ENCODE measurements at regions not wholly inside any gene's neighbourhood (a gene's known extent, or its start where the extent isn't known, plus 50 kb on each side); places are given as distances from the start of the nearest gene placed in this dataset.

- DNase-seq, result no peak
- Histone ChIP-seq H3K9me3 (ENCODE audit: low read length) (peaks cover 10% of the 10 kb centered on the region), H3K4me3 (ENCODE audit: low read length) (no peak overlapping the region), H4K20me1 (ENCODE audit: insufficient read depth, low read depth, low read length) (no peaks in the 10 kb centered on the region), H3K79me2 (ENCODE audit: low read length) (no peaks in the 10 kb centered on the region), H3K9ac (ENCODE audit: low read length) (no peak overlapping the region), H3K27me3 (ENCODE audit: low read length) (no peaks in the 10 kb centered on the region), H3K4me2 (ENCODE audit: low read depth, low read length, poor library complexity, severe bottlenecking) (no peak overlapping the region), H3K9me2 (replicated peaks; ENCODE audit: insufficient read depth, low read length) (no peaks in the 10 kb centered on the region), H3K36me3 (ENCODE audit: insufficient read depth, low read length) (no peaks in the 10 kb centered on the region), H2AFZ (ENCODE audit: low read length) (no peak overlapping the region), H3K27ac (ENCODE audit: low read length) (no peak overlapping the region), H3K4me1 (ENCODE audit: low read length) (no peaks in the 10 kb centered on the region)
Measured at GRCh38 chr18:39421276-39421675, 1855.7 kb upstream of the CELF4 start.

GRCh38 chr18:39419315-39419714 lies 1853.7 kb upstream of the CELF4 start:
- H4K20me1 ChIP-seq (ENCODE audit: insufficient read depth, low read depth, low read length), result no peaks in the 10 kb centered on the region
- H3K9me2 ChIP-seq (replicated peaks; ENCODE audit: insufficient read depth, low read length), result no peaks in the 10 kb centered on the region
- H3K4me3 ChIP-seq (ENCODE audit: low read length), result no peak overlapping the region
- H2AFZ ChIP-seq (ENCODE audit: low read length), result no peak overlapping the region
- H3K9ac ChIP-seq (ENCODE audit: low read length), result no peak overlapping the region
- H3K4me1 ChIP-seq (ENCODE audit: low read length), result no peaks in the 10 kb centered on the region
- peaks cover 12% of the 10 kb centered on the region for H3K9me3 ChIP-seq (ENCODE audit: low read length)
- no peak overlapping the region for H3K27ac ChIP-seq (ENCODE audit: low read length)
- no peak for DNase-seq
- no peaks in the 10 kb centered on the region for H3K79me2 ChIP-seq (ENCODE audit: low read length)
- no peak overlapping the region for H3K4me2 ChIP-seq (ENCODE audit: low read depth, low read length, poor library complexity, severe bottlenecking)
- H3K36me3 ChIP-seq (ENCODE audit: insufficient read depth, low read length), result no peaks in the 10 kb centered on the region
- no peaks in the 10 kb centered on the region for H3K27me3 ChIP-seq (ENCODE audit: low read length)

- Histone ChIP-seq H3K4me2 (ENCODE audit: low read depth, low read length, poor library complexity, severe bottlenecking) (no peak overlapping the region), H3K9me3 (ENCODE audit: low read length) (peaks cover 21% of the 10 kb centered on the region; the same call in 1 of the 2 replicates), H3K79me2 (ENCODE audit: low read length) (no peaks in the 10 kb centered on the region), H3K4me1 (ENCODE audit: low read length) (no peaks in the 10 kb centered on the region), H3K27ac (ENCODE audit: low read length) (no peak overlapping the region), H3K27me3 (ENCODE audit: low read length) (no peaks in the 10 kb centered on the region), H4K20me1 (ENCODE audit: insufficient read depth, low read depth, low read length) (no peaks in the 10 kb centered on the region), H2AFZ (ENCODE audit: low read length) (no peak overlapping the region), H3K36me3 (ENCODE audit: insufficient read depth, low read length) (no peaks in the 10 kb centered on the region), H3K4me3 (ENCODE audit: low read length) (no peak overlapping the region), H3K9ac (ENCODE audit: low read length) (no peak overlapping the region), H3K9me2 (replicated peaks; ENCODE audit: insufficient read depth, low read length) (no peaks in the 10 kb centered on the region)
- DNase-seq, result no peak
Measured at GRCh38 chr18:39415471-39415870, 1849.9 kb upstream of the CELF4 start.

GRCh38 chr18:39414009-39414700 lies 1848.6 kb upstream of the CELF4 start:
- H3K9ac ChIP-seq (ENCODE audit: low read length), result no peak overlapping the region

GRCh38 chr18:39406941-39407340 lies 1841.3 kb upstream of the CELF4 start:
- Histone ChIP-seq H3K27ac (ENCODE audit: low read length) (no peak overlapping the region), H3K9me2 (replicated peaks; ENCODE audit: insufficient read depth, low read length) (no peaks in the 10 kb centered on the region), H3K4me2 (ENCODE audit: low read depth, low read length, poor library complexity, severe bottlenecking) (no peak overlapping the region), H2AFZ (ENCODE audit: low read length) (no peak overlapping the region), H3K27me3 (ENCODE audit: low read length) (no peaks in the 10 kb centered on the region), H3K9me3 (ENCODE audit: low read length) (peaks cover 43% of the 10 kb centered on the region), H3K79me2 (ENCODE audit: low read length) (no peaks in the 10 kb centered on the region), H3K36me3 (ENCODE audit: insufficient read depth, low read length) (no peaks in the 10 kb centered on the region), H3K4me1 (ENCODE audit: low read length) (no peaks in the 10 kb centered on the region), H4K20me1 (ENCODE audit: insufficient read depth, low read depth, low read length) (no peaks in the 10 kb centered on the region), H3K9ac (ENCODE audit: low read length) (no peak overlapping the region), H3K4me3 (ENCODE audit: low read length) (no peak overlapping the region)
- DNase-seq, result no peak

More at GRCh38 chr18:39414009-39414700, 1848.6 kb upstream of the CELF4 start:
- H3K4me3 ChIP-seq (ENCODE audit: low read length), result no peak overlapping the region
- H2AFZ ChIP-seq (ENCODE audit: low read length), result no peak overlapping the region
- no peaks in the 10 kb centered on the region for H3K27me3 ChIP-seq (ENCODE audit: low read length)
- peaks cover 27% of the 10 kb centered on the region; the same call in 1 of the 2 replicates for H3K9me3 ChIP-seq (ENCODE audit: low read length)
- no peaks in the 10 kb centered on the region for H3K4me1 ChIP-seq (ENCODE audit: low read length)
- H4K20me1 ChIP-seq (ENCODE audit: insufficient read depth, low read depth, low read length), result no peaks in the 10 kb centered on the region
- no peaks in the 10 kb centered on the region for H3K36me3 ChIP-seq (ENCODE audit: insufficient read depth, low read length)
- DNase-seq, result no peak
- no peak overlapping the region for H3K4me2 ChIP-seq (ENCODE audit: low read depth, low read length, poor library complexity, severe bottlenecking)
- no peaks in the 10 kb centered on the region for H3K9me2 ChIP-seq (replicated peaks; ENCODE audit: insufficient read depth, low read length)
- H3K27ac ChIP-seq (ENCODE audit: low read length), result no peak overlapping the region
- H3K79me2 ChIP-seq (ENCODE audit: low read length), result no peaks in the 10 kb centered on the region

GRCh38 chr18:39403121-39403520 lies 1837.5 kb upstream of the CELF4 start:
- DNase-seq, result no peak
- Histone ChIP-seq H3K27ac (ENCODE audit: low read length) (no peak overlapping the region), H3K4me1 (ENCODE audit: low read length) (no peaks in the 10 kb centered on the region), H3K79me2 (ENCODE audit: low read length) (no peaks in the 10 kb centered on the region), H3K4me3 (ENCODE audit: low read length) (no peak overlapping the region), H3K9ac (ENCODE audit: low read length) (no peak overlapping the region), H4K20me1 (ENCODE audit: insufficient read depth, low read depth, low read length) (no peaks in the 10 kb centered on the region), H2AFZ (ENCODE audit: low read length) (no peak overlapping the region), H3K9me3 (ENCODE audit: low read length) (peaks cover 23% of the 10 kb centered on the region), H3K36me3 (ENCODE audit: insufficient read depth, low read length) (no peaks in the 10 kb centered on the region), H3K4me2 (ENCODE audit: low read depth, low read length, poor library complexity, severe bottlenecking) (no peak overlapping the region), H3K27me3 (ENCODE audit: low read length) (no peaks in the 10 kb centered on the region), H3K9me2 (replicated peaks; ENCODE audit: insufficient read depth, low read length) (no peaks in the 10 kb centered on the region)

- Histone ChIP-seq H3K36me3 (ENCODE audit: insufficient read depth, low read length) (no peaks in the 10 kb centered on the region), H4K20me1 (ENCODE audit: insufficient read depth, low read depth, low read length) (no peaks in the 10 kb centered on the region), H3K4me2 (ENCODE audit: low read depth, low read length, poor library complexity, severe bottlenecking) (no peak overlapping the region), H2AFZ (ENCODE audit: low read length) (no peak overlapping the region), H3K79me2 (ENCODE audit: low read length) (no peaks in the 10 kb centered on the region), H3K27me3 (ENCODE audit: low read length) (no peaks in the 10 kb centered on the region), H3K9me3 (ENCODE audit: low read length) (peaks cover 11% of the 10 kb centered on the region), H3K4me3 (ENCODE audit: low read length) (no peak overlapping the region), H3K9me2 (replicated peaks; ENCODE audit: insufficient read depth, low read length) (no peaks in the 10 kb centered on the region), H3K9ac (ENCODE audit: low read length) (no peak overlapping the region), H3K27ac (ENCODE audit: low read length) (no peak overlapping the region), H3K4me1 (ENCODE audit: low read length) (no peaks in the 10 kb centered on the region)
- DNase-seq, result no peak
Measured at GRCh38 chr18:39399662-39400061, 1834.1 kb upstream of the CELF4 start.

- no peaks in the 10 kb centered on the region; the same call in 1 of the 2 replicates for H3K9me3 ChIP-seq (ENCODE audit: low read length)
- DNase-seq, result no peak
- H3K79me2 ChIP-seq (ENCODE audit: low read length), result no peaks in the 10 kb centered on the region
- H3K27ac ChIP-seq (ENCODE audit: low read length), result no peak overlapping the region
- no peaks in the 10 kb centered on the region for H3K4me1 ChIP-seq (ENCODE audit: low read length)
- H3K4me2 ChIP-seq (ENCODE audit: low read depth, low read length, poor library complexity, severe bottlenecking), result no peak overlapping the region
- no peak overlapping the region for H3K9ac ChIP-seq (ENCODE audit: low read length)
- H3K4me3 ChIP-seq (ENCODE audit: low read length), result no peak overlapping the region
- no peaks in the 10 kb centered on the region for H3K9me2 ChIP-seq (replicated peaks; ENCODE audit: insufficient read depth, low read length)
- H3K36me3 ChIP-seq (ENCODE audit: insufficient read depth, low read length), result no peaks in the 10 kb centered on the region
- H4K20me1 ChIP-seq (ENCODE audit: insufficient read depth, low read depth, low read length), result no peaks in the 10 kb centered on the region
- no peak overlapping the region for H2AFZ ChIP-seq (ENCODE audit: low read length)
- H3K27me3 ChIP-seq (ENCODE audit: low read length), result no peaks in the 10 kb centered on the region
Measured at GRCh38 chr18:39396168-39396567, 1830.6 kb upstream of the CELF4 start.

Data from Karpas-422 (cell line).